Activated T-cell treated with anti-CD3 and anti-CD28 coated beads, Interleukin-2, amount 50 U/mL, for 72 hours (primary cell): ENCODE measurements at regions not wholly inside any gene's neighbourhood (a gene's known extent, or its start where the extent isn't known, plus 50 kb on each side); places are given as distances from the start of the nearest gene placed in this dataset.

Source experiments
- ATAC-seq, 2 donors: fragments of 150-1000 bp; cut with Tn5 transposase; replicated peaks in 1 of 2; 2 replicates each; pipeline ENCODE4 v1.10.0; 2021; ENCODE audit warnings: moderate library complexity in 2 of 2, mild to moderate bottlenecking in 1 of 2
- DNase-seq, 2 donors: peaks; one replicate each; pipeline ENCODE4 v3.0.0; 2021 to 2022; ENCODE audit warnings: mixed read lengths in 1 of 2
- H3K27ac Mint-ChIP-seq: one replicate; pipeline ENCODE4 v1.8.0; 2022; ENCODE audit warnings: mild to moderate bottlenecking, moderate library complexity, mixed read lengths
- H3K27me3 Mint-ChIP-seq: one replicate; pipeline ENCODE4 v1.8.0; 2022; ENCODE audit warnings: low read depth, mixed read lengths
- H3K36me3 Mint-ChIP-seq, 2 donors: one replicate each; pipeline ENCODE4 v1.8.0; 2022; ENCODE audit warnings: mixed read lengths in 2 of 2, mild to moderate bottlenecking in 1 of 2; ENCODE audit not compliant: insufficient read depth in 2 of 2
- H3K4me1 Mint-ChIP-seq: one replicate; pipeline ENCODE4 v1.8.0; 2022; ENCODE audit warnings: low read depth, mixed read lengths
- H3K4me3 Mint-ChIP-seq, 2 donors: one replicate each; pipeline ENCODE4 v1.8.0; 2022; ENCODE audit warnings: mild to moderate bottlenecking in 2 of 2, mixed read lengths in 2 of 2, moderate library complexity in 2 of 2
- H3K9me3 Mint-ChIP-seq, 2 donors: one replicate each; pipeline ENCODE4 v1.8.0; 2022; ENCODE audit warnings: mixed read lengths in 2 of 2

- ATAC-seq, result no peak
- H3K36me3 Mint-ChIP-seq, result no peaks in the 10 kb centered on the region
- no peak overlapping the region for H3K27ac Mint-ChIP-seq
- peaks cover 0 to 3% of the 10 kb centered on the region in 2 donors for H3K9me3 Mint-ChIP-seq
- no peaks in the 10 kb centered on the region for H3K27me3 Mint-ChIP-seq
- H3K4me1 Mint-ChIP-seq, result no peaks in the 10 kb centered on the region
- H3K4me3 Mint-ChIP-seq, result no peak overlapping the region
- no peak for DNase-seq
Measured at GRCh38 chr6:81328700-81329099, 423.8 kb downstream of the TENT5A start.

GRCh38 chr6:81326881-81327561, 425.5 kb downstream of the TENT5A start:
- no peak for ATAC-seq
- Mint-ChIP-seq H3K27ac (no peak overlapping the region), H3K4me3 (no peak overlapping the region), H3K36me3 (no peaks in the 10 kb centered on the region), H3K27me3 (no peaks in the 10 kb centered on the region), H3K9me3 (peaks cover 0 to 3% of the 10 kb centered on the region in 2 donors), H3K4me1 (no peaks in the 10 kb centered on the region)
- no peak for DNase-seq

DNA sequence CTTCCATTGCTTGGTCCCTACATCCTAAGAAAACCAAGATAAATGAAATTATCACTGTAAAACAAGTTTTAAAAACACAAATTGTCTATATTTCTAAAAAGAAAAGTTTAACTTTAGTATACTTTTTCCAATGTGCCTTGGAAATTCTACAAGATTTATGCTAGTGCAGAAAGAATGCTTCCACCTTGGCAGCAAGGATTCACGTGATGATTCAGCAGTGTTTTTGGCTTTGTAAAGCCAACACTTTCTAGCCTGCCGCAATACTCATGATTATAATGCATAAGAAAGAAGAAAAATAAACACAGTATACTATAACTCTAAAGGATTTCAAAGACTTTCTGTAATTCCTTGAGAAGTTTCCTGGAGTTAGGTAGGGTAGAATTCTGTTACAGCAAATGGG, 442.7 kb downstream of the TENT5A start:
- Mint-ChIP-seq H3K27me3 (no peaks in the 10 kb centered on the region), H3K9me3 (peaks cover 5 to 12% of the 10 kb centered on the region in 2 donors), H3K4me3 (no peak overlapping the region), H3K27ac (no peak overlapping the region), H3K4me1 (no peaks in the 10 kb centered on the region), H3K36me3 (no peaks in the 10 kb centered on the region)
- ATAC-seq, result no peak
- DNase-seq, result no peak

- Mint-ChIP-seq H3K36me3 (no peaks in the 10 kb centered on the region), H3K27me3 (no peaks in the 10 kb centered on the region), H3K4me3 (no peak overlapping the region), H3K4me1 (no peaks in the 10 kb centered on the region), H3K9me3 (peaks cover 4 to 8% of the 10 kb centered on the region in 2 donors), H3K27ac (no peak overlapping the region)
- ATAC-seq (no peak), DNase-seq (no peak)
Measured at GRCh38 chr6:81308577-81309279, 443.8 kb downstream of the TENT5A start.

DNA sequence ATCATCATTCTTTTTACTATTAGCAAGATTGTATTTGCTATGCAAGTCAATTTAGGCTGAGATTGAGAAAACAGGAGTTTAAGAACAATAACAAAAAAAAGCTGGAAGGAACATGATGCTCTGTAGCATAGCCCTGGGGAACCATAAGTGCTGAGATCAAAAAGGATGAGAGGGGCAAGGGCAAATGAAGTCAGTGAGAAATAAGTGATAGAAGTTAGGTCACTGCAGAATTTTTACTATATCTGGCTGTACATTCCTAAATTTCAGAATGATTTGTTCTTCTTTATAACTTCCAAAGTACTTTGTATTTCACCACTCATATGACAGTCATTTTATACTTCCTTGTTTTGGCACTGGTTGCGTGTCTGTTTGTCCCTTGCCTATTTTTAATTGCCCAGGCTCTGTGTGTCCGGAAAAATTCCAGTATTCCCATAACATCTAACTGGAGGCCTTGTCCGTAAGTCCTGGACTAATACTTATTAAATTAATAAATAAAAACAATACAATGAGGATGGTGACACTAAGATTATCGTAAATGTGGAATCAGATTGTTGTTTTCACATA, 444.7 kb downstream of the TENT5A start:
- no peaks in the 10 kb centered on the region for H3K36me3 Mint-ChIP-seq
- no peaks in the 10 kb centered on the region for H3K27me3 Mint-ChIP-seq
- DNase-seq, result no peak
- no peak overlapping the region for H3K27ac Mint-ChIP-seq
- H3K9me3 Mint-ChIP-seq, result peaks cover 2 to 3% of the 10 kb centered on the region in 2 donors
- no peak for ATAC-seq
- no peak overlapping the region for H3K4me3 Mint-ChIP-seq
- no peaks in the 10 kb centered on the region for H3K4me1 Mint-ChIP-seq

GRCh38 chr6:81304466-81304865, 448.0 kb downstream of the TENT5A start:
- H3K27me3 Mint-ChIP-seq, result no peaks in the 10 kb centered on the region
- ATAC-seq, result no peak
- no peak overlapping the region for H3K27ac Mint-ChIP-seq
- no peaks in the 10 kb centered on the region for H3K36me3 Mint-ChIP-seq
- DNase-seq, result no peak
- no peaks in the 10 kb centered on the region for H3K4me1 Mint-ChIP-seq
- no peaks in the 10 kb centered on the region for H3K9me3 Mint-ChIP-seq
- H3K4me3 Mint-ChIP-seq, result no peak overlapping the region

DNA sequence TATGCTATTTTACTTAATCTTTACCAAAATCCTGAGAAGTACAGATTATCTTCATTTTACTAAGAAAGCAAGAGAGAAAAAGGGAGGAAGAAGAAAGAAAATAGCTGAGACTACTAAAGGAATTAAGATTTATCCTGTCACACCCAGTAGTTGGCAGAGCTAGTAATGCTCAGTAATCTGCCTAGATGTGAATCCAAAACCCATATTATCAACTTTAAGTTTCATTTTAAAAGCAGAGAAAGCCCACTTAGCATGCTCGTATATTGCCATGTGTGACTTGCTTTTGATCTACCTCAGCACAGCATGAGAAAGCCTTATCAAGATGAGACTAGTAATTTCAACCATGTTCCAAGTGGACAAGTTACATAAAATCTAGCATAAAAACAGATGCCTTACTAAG, 451.5 kb downstream of the TENT5A start:
- no peaks in the 10 kb centered on the region for H3K27me3 Mint-ChIP-seq
- ATAC-seq (no peak), DNase-seq (no peak)
- H3K27ac Mint-ChIP-seq, result no peak overlapping the region
- H3K36me3 Mint-ChIP-seq, result no peaks in the 10 kb centered on the region
- no peaks in the 10 kb centered on the region for H3K4me1 Mint-ChIP-seq
- no peak overlapping the region for H3K4me3 Mint-ChIP-seq
- H3K9me3 Mint-ChIP-seq, result peaks cover 0 to 1% of the 10 kb centered on the region in 2 donors

- no peak for DNase-seq
- ATAC-seq, result no peak
- H3K27me3 Mint-ChIP-seq, result no peaks in the 10 kb centered on the region
- peaks cover 0 to 1% of the 10 kb centered on the region in 2 donors for H3K9me3 Mint-ChIP-seq
- no peaks in the 10 kb centered on the region for H3K4me1 Mint-ChIP-seq
- H3K4me3 Mint-ChIP-seq, result no peak overlapping the region
- no peak overlapping the region for H3K27ac Mint-ChIP-seq
- no peaks in the 10 kb centered on the region for H3K36me3 Mint-ChIP-seq
Measured at GRCh38 chr6:81298751-81299150, 453.7 kb downstream of the TENT5A start.

GRCh38 chr6:81295310-81295709, 457.2 kb downstream of the TENT5A start:
- H3K36me3 Mint-ChIP-seq, result no peaks in the 10 kb centered on the region
- no peak overlapping the region for H3K27ac Mint-ChIP-seq
- peaks cover 1 to 2% of the 10 kb centered on the region in 2 donors for H3K9me3 Mint-ChIP-seq
- no peak overlapping the region for H3K4me3 Mint-ChIP-seq
- ATAC-seq, result no peak
- no peak for DNase-seq
- H3K4me1 Mint-ChIP-seq, result no peaks in the 10 kb centered on the region
- H3K27me3 Mint-ChIP-seq, result no peaks in the 10 kb centered on the region

DNA sequence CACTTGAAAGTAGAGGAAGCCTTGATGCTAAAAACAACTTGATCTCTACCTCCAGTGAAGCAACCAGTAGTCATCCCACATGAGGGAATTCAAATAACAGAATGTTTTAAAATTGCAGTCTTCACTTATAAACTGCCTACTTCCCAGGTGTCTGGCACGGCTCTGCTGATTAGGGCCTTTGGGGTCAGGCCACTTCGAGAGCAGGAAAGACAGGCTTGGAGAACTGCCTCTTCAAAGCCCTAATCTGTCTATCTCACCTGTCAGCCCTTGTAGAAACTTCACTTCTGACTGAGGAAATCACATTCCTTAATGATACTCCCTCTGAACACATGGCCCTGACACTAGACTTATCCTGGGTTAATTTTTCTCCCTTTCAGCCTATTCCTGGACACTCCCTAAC, 458.6 kb downstream of the TENT5A start:
- DNase-seq (no peak), ATAC-seq (no peak)
- no peak overlapping the region for H3K4me3 Mint-ChIP-seq
- H3K27ac Mint-ChIP-seq, result no peak overlapping the region
- H3K9me3 Mint-ChIP-seq, result peaks cover 1 to 2% of the 10 kb centered on the region in 2 donors
- no peaks in the 10 kb centered on the region for H3K27me3 Mint-ChIP-seq
- H3K36me3 Mint-ChIP-seq, result peaks cover 0 to 2% of the 10 kb centered on the region in 2 donors
- H3K4me1 Mint-ChIP-seq, result no peaks in the 10 kb centered on the region

- Mint-ChIP-seq H3K4me3 (no peak overlapping the region), H3K9me3 (peaks cover 4% of the 10 kb centered on the region in 2 donors), H3K4me1 (no peaks in the 10 kb centered on the region), H3K27me3 (no peaks in the 10 kb centered on the region), H3K27ac (no peak overlapping the region), H3K36me3 (peaks cover 0 to 2% of the 10 kb centered on the region in 2 donors)
- DNase-seq (no peak), ATAC-seq (no peak)
Measured at GRCh38 chr6:81289229-81289628, 463.3 kb downstream of the TENT5A start.

GRCh38 chr6:81265106-81265505, 487.4 kb downstream of the TENT5A start:
- ATAC-seq, result no peak
- peaks cover under 1 to 8% of the 10 kb centered on the region in 2 donors for H3K9me3 Mint-ChIP-seq
- H3K27me3 Mint-ChIP-seq, result no peaks in the 10 kb centered on the region
- H3K4me3 Mint-ChIP-seq, result no peak overlapping the region
- no peaks in the 10 kb centered on the region for H3K4me1 Mint-ChIP-seq
- no peak for DNase-seq
- H3K36me3 Mint-ChIP-seq, result peaks cover 0 to 2% of the 10 kb centered on the region in 2 donors
- H3K27ac Mint-ChIP-seq, result no peak overlapping the region

DNA sequence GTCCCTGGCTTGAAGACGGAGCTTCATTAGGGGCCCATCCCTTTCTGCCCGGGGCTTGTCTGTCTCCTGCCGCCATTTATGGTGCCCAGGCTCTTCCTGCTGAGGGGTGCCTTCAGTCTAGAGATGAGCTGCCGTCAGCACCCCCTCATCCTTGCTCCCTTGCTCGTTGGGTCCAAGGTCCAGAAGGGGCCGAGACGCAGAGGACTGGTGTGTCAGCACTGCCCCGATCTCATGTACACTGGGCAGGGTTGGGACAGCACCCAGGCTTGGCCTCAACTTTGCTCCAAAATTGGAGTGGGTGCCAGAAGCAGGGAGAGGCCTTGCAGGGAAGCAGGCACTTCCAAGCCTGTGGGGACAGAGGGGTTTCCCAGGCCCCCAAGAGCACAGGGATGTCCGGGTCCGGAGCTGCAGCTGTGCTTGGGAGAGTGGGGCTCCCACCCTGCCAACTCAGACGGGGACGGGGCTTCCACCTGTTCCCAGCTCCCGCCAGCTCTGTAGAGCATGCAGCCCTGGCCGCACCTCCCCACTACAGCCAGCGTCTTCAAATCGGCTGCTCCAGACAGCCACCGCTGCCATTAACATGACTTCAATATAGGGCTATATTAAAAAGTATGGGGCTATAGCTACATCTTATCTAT, 488.8 kb downstream of the TENT5A start:
- peaks cover 0 to 2% of the 10 kb centered on the region in 2 donors for H3K36me3 Mint-ChIP-seq
- peaks cover 1 to 6% of the 10 kb centered on the region in 2 donors for H3K9me3 Mint-ChIP-seq
- no peaks in the 10 kb centered on the region for H3K4me1 Mint-ChIP-seq
- no peaks in the 10 kb centered on the region for H3K27me3 Mint-ChIP-seq
- DNase-seq, result no peak
- ATAC-seq, result no peak
- no peak overlapping the region for H3K4me3 Mint-ChIP-seq
- H3K27ac Mint-ChIP-seq, result no peak overlapping the region
